Smooth muscle cell (in vitro differentiated cells): ENCODE measurements at regions not wholly inside any gene's neighbourhood (a gene's known extent, or its start where the extent isn't known, plus 50 kb on each side); places are given as distances from the start of the nearest gene placed in this dataset.
A peak's percentile ranks its signal among the peaks of the same experiment; 100 is the strongest.

ENCODE experiments used
- DNase-seq: peaks from one replicate; lab custom pipeline; 2025; ENCODE audit not compliant: unreplicated experiment; lab: John Stamatoyannopoulos, UW
- H2AFZ ChIP-seq: fragments of 200-600 bp; sonication (generic); 2 replicates; pipeline ENCODE4 v1.6.0; 2016; ENCODE audit warnings: antibody characterized with exemption, low read depth, mild to moderate bottlenecking
- H3F3A ChIP-seq: fragments of 200-600 bp; sonication (generic); 2 replicates; pipeline ENCODE4 v1.6.0; 2017; ENCODE audit warnings: antibody characterized with exemption, low read depth
- H3K27ac ChIP-seq: fragments of 200-600 bp; sonication (generic); 2 replicates; pipeline ENCODE4 v1.5.1; 2016; ENCODE audit warnings: low read depth, mild to moderate bottlenecking
- H3K27me3 ChIP-seq: fragments of 200-600 bp; sonication (generic); 2 replicates; pipeline ENCODE4 v1.6.1; 2016; ENCODE audit warnings: low read depth, mild to moderate bottlenecking
- H3K36me3 ChIP-seq: fragments of 200-600 bp; sonication (generic); 2 replicates; pipeline ENCODE4 v1.5.1; 2016; ENCODE audit warnings: low read depth
- H3K4me1 ChIP-seq: fragments of 200-600 bp; sonication (generic); 2 replicates; pipeline ENCODE4 v1.5.1; 2016; ENCODE audit warnings: low read depth
- H3K4me2 ChIP-seq: fragments of 200-600 bp; sonication (generic); 2 replicates; pipeline ENCODE4 v1.6.0; 2016; ENCODE audit warnings: mild to moderate bottlenecking
- H3K4me3 ChIP-seq: fragments of 200-600 bp; sonication (generic); 2 replicates; pipeline ENCODE4 v1.5.1; 2016; ENCODE audit warnings: mild to moderate bottlenecking
- H3K79me2 ChIP-seq: fragments of 200-600 bp; sonication (generic); 2 replicates; pipeline ENCODE4 v1.6.0; 2016; ENCODE audit warnings: low read depth, mild to moderate bottlenecking
- H3K9ac ChIP-seq: fragments of 200-600 bp; sonication (generic); 2 replicates; pipeline ENCODE4 v1.6.0; 2016; ENCODE audit warnings: low read depth
- H3K9me3 ChIP-seq: fragments of 200-600 bp; sonication (generic); replicated peaks from 2 replicates; pipeline ENCODE4 v1.5.1; 2016; ENCODE audit warnings: low read depth
- H4K20me1 ChIP-seq: fragments of 200-600 bp; sonication (generic); 2 replicates; pipeline ENCODE4 v1.6.0; 2016; ENCODE audit warnings: low read depth
- WGBS: methylation state at CpG from one replicate; pipeline ENCODE4 v1.1.7; 2016; ENCODE audit warnings: low lambda C conversion rate; 5-methylcytosine and 5-hydroxymethylcytosine counted together
- TF ChIP-seq, protein P1 (sequence below): fragments of 200-600 bp; sonication (generic); IDR thresholded peaks from 2 replicates; pipeline ENCODE4 v1.5.1; 2017; ENCODE audit warnings: borderline replicate concordance, mild to moderate bottlenecking, antibody characterized with exemption; ENCODE audit not compliant: insufficient read depth, poor library complexity, severe bottlenecking

DNA sequence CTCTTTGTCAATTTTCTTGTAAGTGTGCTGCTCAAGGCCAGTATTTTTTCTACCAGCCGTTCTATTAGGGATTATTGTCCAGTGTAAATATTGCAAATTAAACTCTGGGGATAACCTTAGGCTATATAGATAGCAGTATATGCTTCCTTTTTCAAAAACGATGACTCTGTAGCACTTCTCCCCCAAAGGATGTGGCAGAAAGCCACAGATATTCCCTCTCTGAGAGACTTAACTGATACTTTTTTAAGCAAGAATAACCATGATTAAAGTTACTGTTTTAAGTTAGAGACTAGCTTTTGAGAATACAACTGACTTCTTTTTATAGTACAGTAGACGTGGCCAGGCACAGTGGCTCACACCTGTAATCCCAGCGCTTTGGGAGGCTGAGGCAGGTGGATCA lies 130.0 kb downstream of the FHIP1A start:
- TF ChIP-seq, protein P1, sequence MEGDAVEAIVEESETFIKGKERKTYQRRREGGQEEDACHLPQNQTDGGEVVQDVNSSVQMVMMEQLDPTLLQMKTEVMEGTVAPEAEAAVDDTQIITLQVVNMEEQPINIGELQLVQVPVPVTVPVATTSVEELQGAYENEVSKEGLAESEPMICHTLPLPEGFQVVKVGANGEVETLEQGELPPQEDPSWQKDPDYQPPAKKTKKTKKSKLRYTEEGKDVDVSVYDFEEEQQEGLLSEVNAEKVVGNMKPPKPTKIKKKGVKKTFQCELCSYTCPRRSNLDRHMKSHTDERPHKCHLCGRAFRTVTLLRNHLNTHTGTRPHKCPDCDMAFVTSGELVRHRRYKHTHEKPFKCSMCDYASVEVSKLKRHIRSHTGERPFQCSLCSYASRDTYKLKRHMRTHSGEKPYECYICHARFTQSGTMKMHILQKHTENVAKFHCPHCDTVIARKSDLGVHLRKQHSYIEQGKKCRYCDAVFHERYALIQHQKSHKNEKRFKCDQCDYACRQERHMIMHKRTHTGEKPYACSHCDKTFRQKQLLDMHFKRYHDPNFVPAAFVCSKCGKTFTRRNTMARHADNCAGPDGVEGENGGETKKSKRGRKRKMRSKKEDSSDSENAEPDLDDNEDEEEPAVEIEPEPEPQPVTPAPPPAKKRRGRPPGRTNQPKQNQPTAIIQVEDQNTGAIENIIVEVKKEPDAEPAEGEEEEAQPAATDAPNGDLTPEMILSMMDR: no peak
- H3K27me3 ChIP-seq: no peaks in the 10 kb centered on the region
- H4K20me1 ChIP-seq: no peaks in the 10 kb centered on the region
- H3K79me2 ChIP-seq: no peaks in the 10 kb centered on the region
- WGBS: 85% methylated on average over 4 of the region's 4 CpGs
- H2AFZ ChIP-seq: no peak overlapping the region
- H3K9ac ChIP-seq: no peak overlapping the region
- no peak for DNase-seq
- H3K27ac ChIP-seq: no peak overlapping the region
- H3K4me1 ChIP-seq: peaks cover 20% of the 10 kb centered on the region
- no peaks in the 10 kb centered on the region for H3K9me3 ChIP-seq
- no peak overlapping the region for H3K4me2 ChIP-seq
- no peaks in the 10 kb centered on the region for H3K36me3 ChIP-seq
- no peaks in the 10 kb centered on the region for H3F3A ChIP-seq
- no peak overlapping the region for H3K4me3 ChIP-seq

DNA sequence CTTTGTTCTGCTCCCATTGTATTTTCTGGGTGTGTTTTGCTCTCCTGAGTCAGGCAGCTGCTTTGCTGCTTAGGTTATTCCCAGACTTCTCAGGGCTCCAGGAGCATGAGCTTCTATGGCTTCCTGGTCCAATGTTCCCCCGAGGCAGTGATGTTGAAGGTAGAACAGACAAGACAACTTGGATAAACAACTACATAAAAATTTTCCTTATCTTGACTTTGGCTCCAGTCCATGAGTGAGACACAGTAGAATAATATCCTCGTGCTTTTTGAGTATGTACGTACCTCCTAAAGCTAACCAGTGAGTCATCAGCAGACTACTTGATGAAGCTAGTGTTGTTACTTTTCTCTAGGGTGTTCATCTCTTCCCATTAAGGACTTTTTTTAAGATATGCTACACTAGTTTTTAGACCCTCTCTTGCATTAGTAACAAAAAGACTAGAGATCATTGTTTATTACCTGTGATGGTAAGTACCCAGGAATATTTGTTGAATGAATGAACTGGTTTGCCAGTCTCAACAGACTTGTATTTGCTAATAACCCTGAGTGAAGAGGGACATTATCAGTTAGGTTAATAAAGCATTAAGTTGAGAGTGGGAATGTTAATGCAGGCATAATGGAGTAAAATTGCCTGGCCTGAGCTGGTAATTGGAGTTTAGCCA lies 131.9 kb downstream of the FHIP1A start:
- no peaks in the 10 kb centered on the region for H3K9me3 ChIP-seq
- peak overlapping the region; percentile 65 for H3K9ac ChIP-seq
- peak overlapping the region; percentile 86 for H3K27ac ChIP-seq
- H3K4me3 ChIP-seq: peak overlapping the region; percentile 6
- peak overlapping the region; percentile 65 for H3K4me2 ChIP-seq
- no peaks in the 10 kb centered on the region for H3K27me3 ChIP-seq
- no peaks in the 10 kb centered on the region for H3K79me2 ChIP-seq
- no peaks in the 10 kb centered on the region for H3F3A ChIP-seq
- H3K36me3 ChIP-seq: no peaks in the 10 kb centered on the region
- H4K20me1 ChIP-seq: no peaks in the 10 kb centered on the region
- DNase-seq: no peak
- H3K4me1 ChIP-seq: peaks cover 20% of the 10 kb centered on the region
- no peak overlapping the region for H2AFZ ChIP-seq
- WGBS: 6% methylated on average over 3 of the region's 3 CpGs
- TF ChIP-seq, protein P1: no peak

DNA sequence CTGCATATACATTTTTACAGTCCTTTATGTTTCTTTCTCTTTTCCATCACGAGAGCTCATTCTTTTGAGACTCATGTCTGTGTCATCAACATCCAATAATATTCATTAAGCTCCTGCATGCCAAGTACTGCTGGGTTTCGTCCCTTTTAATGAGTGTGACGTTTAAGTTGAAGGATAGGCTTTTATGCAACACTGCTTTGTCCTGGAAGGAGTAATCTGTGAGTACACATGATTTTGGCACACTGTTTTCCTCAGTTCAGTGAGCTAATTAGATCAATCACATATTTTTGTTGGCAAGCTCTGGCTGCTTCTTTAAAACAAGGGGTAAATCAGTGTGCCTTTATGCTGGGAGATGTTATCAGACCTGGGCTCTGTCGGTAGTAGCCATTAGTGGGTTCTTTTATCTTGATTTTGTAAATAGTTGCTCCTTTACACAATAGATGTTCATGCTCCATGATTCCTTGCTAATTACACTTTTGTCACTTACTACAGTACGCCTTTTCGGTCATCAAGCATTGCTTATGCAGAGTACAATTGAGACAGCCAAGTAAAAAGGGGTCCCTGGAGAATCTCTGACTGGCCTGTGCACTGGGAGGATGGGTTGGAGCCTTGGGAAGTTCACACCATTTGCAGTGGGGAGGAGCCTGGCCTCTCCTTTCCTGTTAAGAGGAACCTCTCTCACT lies 132.6 kb downstream of the FHIP1A start:
- Histone ChIP-seq H3K9me3 (no peaks in the 10 kb centered on the region), H3K79me2 (no peaks in the 10 kb centered on the region), H3K9ac (peak overlapping the region; percentile 65), H3K27me3 (no peaks in the 10 kb centered on the region), H3F3A (no peaks in the 10 kb centered on the region), H3K4me1 (peaks cover 20% of the 10 kb centered on the region), H2AFZ (peak overlapping the region; percentile 33), H3K4me3 (no peak overlapping the region), H3K4me2 (peak overlapping the region; percentile 65), H3K36me3 (no peaks in the 10 kb centered on the region), H4K20me1 (no peaks in the 10 kb centered on the region), H3K27ac (peak overlapping the region; percentile 86)
- DNase-seq: no peak
- TF ChIP-seq, protein P1: no peak
- 15% methylated on average over 6 of the region's 6 CpGs for WGBS
